HL-60 (cell line): ENCODE measurements at regions not wholly inside any gene's neighbourhood (a gene's known extent, or its start where the extent isn't known, plus 50 kb on each side); places are given as distances from the start of the nearest gene placed in this dataset.

Experiments
- POLR2AphosphoS5 ChIP-seq: IDR thresholded peaks from 2 replicates; pipeline ENCODE4 v1.6.1; 2012; ENCODE audit warnings: low read depth
- REST ChIP-seq: IDR thresholded peaks from 2 replicates; pipeline ENCODE4 v1.6.1; 2012; ENCODE audit warnings: low read depth; ENCODE audit not compliant: insufficient replicate concordance
- TF ChIP-seq, protein P1 (sequence below): IDR thresholded peaks from one replicate; pipeline ENCODE4 v1.5.1; 2011; ENCODE audit warnings: low read length, control low read depth, inconsistent platforms; ENCODE audit not compliant: insufficient read depth

- TF ChIP-seq, protein P1, sequence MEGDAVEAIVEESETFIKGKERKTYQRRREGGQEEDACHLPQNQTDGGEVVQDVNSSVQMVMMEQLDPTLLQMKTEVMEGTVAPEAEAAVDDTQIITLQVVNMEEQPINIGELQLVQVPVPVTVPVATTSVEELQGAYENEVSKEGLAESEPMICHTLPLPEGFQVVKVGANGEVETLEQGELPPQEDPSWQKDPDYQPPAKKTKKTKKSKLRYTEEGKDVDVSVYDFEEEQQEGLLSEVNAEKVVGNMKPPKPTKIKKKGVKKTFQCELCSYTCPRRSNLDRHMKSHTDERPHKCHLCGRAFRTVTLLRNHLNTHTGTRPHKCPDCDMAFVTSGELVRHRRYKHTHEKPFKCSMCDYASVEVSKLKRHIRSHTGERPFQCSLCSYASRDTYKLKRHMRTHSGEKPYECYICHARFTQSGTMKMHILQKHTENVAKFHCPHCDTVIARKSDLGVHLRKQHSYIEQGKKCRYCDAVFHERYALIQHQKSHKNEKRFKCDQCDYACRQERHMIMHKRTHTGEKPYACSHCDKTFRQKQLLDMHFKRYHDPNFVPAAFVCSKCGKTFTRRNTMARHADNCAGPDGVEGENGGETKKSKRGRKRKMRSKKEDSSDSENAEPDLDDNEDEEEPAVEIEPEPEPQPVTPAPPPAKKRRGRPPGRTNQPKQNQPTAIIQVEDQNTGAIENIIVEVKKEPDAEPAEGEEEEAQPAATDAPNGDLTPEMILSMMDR = no peak
- TF ChIP-seq POLR2AphosphoS5 = no peak
- TF ChIP-seq REST = no peak
Observed at GRCh38 chr10:60626037-60626436, 152.2 kb upstream of the CDK1 start.
